GM10266 (cell line): ENCODE measurements at regions not wholly inside any gene's neighbourhood (a gene's known extent, or its start where the extent isn't known, plus 50 kb on each side); places are given as distances from the start of the nearest gene placed in this dataset.

ENCODE experiments used
- DNase-seq: peaks from one replicate; pipeline ENCODE4 v3.0.0; 2012; ENCODE audit errors: extremely low spot score
- TF ChIP-seq, protein P1 (sequence below): IDR thresholded peaks from 2 replicates; pipeline ENCODE4 v1.5.1; 2012; ENCODE audit warnings: mild to moderate bottlenecking, low read depth; ENCODE audit not compliant: control insufficient read depth, insufficient read depth; ENCODE audit errors: missing control alignments

DNA sequence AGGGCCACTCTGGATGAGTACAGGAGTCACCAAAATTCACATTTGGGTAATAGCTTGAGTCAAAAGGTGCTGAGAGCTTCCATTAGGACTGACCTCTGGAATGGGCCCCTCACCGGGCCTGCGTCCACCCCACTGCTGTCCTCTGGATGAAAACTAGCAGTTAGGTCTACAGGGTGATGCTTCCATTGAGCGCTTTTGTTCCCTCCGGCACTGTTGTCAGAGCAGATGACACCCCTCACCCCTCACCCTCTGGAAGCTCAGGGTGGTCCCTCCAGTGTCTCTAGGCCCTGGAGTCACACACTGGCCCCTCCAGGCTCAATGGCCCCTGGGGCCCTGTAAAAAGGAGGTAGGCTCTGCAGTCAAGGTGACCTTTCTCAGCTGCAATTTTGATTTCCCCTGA is 187.8 kb upstream of the GPR12 start:
- TF ChIP-seq, protein P1, sequence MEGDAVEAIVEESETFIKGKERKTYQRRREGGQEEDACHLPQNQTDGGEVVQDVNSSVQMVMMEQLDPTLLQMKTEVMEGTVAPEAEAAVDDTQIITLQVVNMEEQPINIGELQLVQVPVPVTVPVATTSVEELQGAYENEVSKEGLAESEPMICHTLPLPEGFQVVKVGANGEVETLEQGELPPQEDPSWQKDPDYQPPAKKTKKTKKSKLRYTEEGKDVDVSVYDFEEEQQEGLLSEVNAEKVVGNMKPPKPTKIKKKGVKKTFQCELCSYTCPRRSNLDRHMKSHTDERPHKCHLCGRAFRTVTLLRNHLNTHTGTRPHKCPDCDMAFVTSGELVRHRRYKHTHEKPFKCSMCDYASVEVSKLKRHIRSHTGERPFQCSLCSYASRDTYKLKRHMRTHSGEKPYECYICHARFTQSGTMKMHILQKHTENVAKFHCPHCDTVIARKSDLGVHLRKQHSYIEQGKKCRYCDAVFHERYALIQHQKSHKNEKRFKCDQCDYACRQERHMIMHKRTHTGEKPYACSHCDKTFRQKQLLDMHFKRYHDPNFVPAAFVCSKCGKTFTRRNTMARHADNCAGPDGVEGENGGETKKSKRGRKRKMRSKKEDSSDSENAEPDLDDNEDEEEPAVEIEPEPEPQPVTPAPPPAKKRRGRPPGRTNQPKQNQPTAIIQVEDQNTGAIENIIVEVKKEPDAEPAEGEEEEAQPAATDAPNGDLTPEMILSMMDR: no peak
- DNase-seq: no peak

DNA sequence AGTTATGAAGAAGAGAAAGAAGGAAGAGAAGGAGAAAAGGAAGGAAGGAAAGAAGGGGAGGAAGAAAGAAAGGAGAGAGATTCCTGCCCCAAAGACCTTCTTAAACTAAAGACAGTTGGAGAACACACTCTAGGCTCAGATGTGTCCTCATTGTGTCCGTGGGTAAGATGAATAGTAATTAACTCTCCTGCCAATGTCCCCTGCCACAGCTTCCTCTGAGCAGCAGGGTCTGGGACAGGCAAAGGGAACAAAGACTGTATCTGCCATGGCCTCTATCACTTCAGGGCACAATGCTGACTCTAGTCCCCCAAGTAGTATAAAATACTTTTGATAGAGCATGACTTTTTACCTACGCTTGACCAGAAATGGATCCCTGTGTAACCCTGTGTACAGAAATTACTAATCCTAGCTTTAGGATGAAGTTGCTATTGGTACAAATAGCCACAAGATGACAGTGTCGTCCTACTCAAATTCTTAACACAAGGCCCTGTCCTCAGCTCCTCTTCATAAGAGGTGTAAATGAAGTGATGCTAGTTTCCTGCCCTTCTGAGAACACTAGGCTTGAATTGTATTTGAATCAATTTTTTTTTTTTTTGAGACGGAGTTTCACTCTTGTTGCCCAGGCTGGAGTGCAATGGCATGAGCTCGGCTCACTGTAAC is 186.2 kb upstream of the GPR12 start:
- TF ChIP-seq, protein P1: peak; percentile 53
- peak; percentile 52 for DNase-seq

DNA sequence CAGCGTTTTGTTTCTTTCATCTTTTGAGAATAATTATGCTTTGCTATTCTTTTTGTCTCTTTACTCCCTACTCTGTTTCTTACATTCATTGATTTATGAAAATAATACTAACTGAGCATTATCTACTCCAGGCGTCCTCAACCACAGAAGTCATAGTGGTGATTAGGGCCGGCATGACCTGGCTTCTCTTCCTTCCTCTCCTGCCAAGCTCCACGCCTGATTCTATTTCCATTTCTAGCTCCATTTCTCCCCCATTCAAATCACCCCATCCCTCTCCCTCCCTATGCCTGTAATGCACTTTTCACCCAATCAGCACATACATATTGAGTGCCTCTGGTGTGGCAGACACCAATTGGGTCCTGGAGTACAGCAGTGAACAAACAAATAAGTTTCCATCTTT is 183.2 kb upstream of the GPR12 start:
- TF ChIP-seq, protein P1: no peak

DNA sequence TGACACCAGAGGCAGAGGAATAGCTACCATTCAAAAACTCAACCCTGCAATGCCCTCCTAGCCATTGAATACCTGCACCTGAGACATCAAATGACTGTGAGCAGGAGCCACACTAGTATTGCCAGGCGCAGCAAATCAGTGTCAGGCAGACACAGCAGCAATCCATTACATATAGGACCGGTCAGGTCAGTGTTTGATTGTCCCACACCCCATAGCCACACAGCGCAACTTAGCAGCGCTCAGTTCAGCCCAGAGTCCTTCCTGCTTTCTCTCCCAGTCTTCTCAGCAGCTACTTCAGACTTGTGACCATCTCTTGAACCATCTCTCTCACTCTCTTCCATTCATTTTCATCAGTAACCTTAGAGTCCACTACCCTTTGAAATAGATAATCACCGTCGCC is 181.6 kb upstream of the GPR12 start:
- TF ChIP-seq, protein P1: no peak
- no peak for DNase-seq

More for the DNA sequence above, 183.2 kb upstream of the GPR12 start:
- DNase-seq: no peak

DNA sequence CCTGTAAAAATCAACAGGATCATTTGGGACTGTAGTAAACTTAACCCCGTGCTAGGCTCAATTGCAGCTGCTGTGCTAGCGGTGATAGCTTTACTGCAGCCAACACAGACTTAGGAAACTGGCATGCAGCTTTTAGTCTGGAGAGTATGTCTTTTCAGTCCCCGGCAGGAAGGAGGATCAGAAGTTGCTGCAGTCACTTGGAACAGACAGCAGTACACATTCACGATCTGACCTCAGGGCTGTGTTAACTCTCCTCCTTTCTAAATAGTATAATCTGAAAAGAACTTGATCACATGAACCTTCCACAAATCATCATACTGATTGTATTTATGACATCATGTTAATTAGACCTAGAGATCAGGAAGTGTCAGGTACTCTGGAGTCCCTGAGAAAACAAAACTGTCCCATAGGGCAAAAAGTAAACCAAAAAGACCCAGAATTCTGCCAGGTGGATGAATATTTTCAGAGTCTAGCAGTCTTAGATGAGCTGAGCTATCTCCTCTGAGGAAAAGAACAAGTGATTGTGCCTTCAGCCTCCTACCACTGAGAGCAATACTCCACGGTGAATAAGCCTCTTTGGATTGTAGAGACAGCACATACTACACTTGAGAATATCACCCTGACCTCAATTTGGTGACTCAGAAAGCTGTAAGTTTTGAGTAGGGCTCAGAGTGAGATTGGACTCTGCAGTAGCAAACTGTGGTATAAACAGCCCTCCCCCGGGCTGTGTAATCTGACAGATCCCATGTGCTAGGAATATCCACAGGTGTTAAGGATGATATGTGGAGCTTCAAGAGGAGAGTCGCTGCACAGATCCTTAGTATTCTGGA is 181.0 kb upstream of the GPR12 start:
- DNase-seq: no peak
- TF ChIP-seq, protein P1: no peak

DNA sequence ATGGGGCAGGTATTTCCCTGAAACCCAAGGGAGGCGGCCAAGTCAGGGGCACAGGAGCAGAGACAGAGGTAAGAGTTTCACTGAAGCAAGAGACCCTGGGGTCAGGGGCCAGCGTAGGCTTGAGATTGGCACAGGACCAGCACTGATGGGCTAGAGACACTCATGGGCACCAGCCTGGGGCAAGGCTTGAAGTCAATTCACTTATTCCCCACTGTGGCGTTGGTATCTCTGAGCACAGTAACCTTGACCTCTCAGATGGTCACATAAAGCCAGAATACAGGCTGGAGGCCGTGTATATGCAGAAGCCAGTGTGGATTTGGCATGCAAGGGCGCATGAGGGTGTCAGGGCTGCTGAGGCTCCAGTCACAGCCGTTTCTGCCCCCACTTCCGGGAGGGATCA is 173.5 kb upstream of the GPR12 start:
- DNase-seq: no peak
- TF ChIP-seq, protein P1: no peak

DNA sequence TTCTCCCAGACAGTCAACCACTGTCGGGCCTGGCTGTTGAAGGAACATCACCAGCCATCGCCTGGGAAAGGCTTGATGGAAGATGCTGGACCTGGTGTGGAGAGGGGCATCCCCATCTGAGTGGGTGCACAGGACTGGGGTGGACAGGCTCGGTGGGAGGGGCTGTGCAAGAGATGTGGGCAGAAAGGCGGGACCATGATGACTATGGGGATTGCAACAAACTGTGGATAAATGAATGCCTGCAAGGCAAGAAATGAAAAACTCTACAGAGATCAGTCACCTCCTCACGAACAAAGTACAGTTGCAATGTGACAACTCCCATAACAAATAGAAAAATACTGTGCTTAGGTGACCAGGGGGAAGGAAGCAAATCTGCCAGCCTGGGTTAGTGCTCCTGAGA is 171.9 kb upstream of the GPR12 start:
- TF ChIP-seq, protein P1: no peak
- DNase-seq: no peak
